Cardiac fibroblast (primary cell): ENCODE measurements at regions not wholly inside any gene's neighbourhood (a gene's known extent, or its start where the extent isn't known, plus 50 kb on each side); places are given as distances from the start of the nearest gene placed in this dataset.
A peak's percentile ranks its signal among the peaks of the same experiment; 100 is the strongest.
"Not testable (repeated sequence)": the region's sequence is repeated elsewhere in the genome, so short reads cannot be mapped to it uniquely, and the experiment has no call there.

Source experiments
- DNase-seq, 2 donors: peaks; one replicate each; pipeline versions ENCODE4 v3.0.0 to v3.0.0-alpha.2; 2010; ENCODE audit warnings: low read depth in 2 of 2
- H3K4me3 ChIP-seq, 2 donors: replicated peaks in 1 of 2; 1 replicate in 1 of 2; 2 replicates in 1 of 2; pipeline ENCODE4 v1.5.1; 2011; ENCODE audit warnings: low read depth in 2 of 2, low read length in 2 of 2, mild to moderate bottlenecking in 2 of 2, moderate library complexity in 1 of 2
- CTCF ChIP-seq: IDR thresholded peaks from one replicate; pipeline ENCODE4 v1.5.1; 2011; ENCODE audit warnings: low read depth, mild to moderate bottlenecking, low read length, inconsistent platforms

GRCh38 chr7:68078157-68078710 lies 1081.6 kb downstream of the TYW1 start:
- no peak for TF ChIP-seq CTCF
- no peak overlapping the region for H3K4me3 ChIP-seq
- no peak for DNase-seq

GRCh38 chr7:68082066-68082960 lies 1085.7 kb downstream of the TYW1 start:
- not testable (repeated sequence) for DNase-seq, H3K4me3 ChIP-seq

- DNase-seq, H3K4me3 ChIP-seq: not testable (repeated sequence)
Measured at GRCh38 chr7:68082961-68083657, 1086.5 kb downstream of the TYW1 start.

GRCh38 chr7:68087401-68087800 lies 1090.8 kb downstream of the TYW1 start:
- no peak overlapping the region for H3K4me3 ChIP-seq
- TF ChIP-seq CTCF, result no peak
- no peak for DNase-seq

GRCh38 chr7:68088879-68089278 lies 1092.2 kb downstream of the TYW1 start:
- no peak for DNase-seq
- H3K4me3 ChIP-seq, result no peak overlapping the region
- TF ChIP-seq CTCF, result no peak

- not testable (repeated sequence) for H3K4me3 ChIP-seq
Measured at GRCh38 chr7:68090256-68090655, 1093.6 kb downstream of the TYW1 start.

GRCh38 chr7:68103319-68103718 lies 1106.7 kb downstream of the TYW1 start:
- H3K4me3 ChIP-seq, result no peak overlapping the region
- no peak for DNase-seq
- TF ChIP-seq CTCF, result no peak

More at GRCh38 chr7:68090256-68090655, 1093.6 kb downstream of the TYW1 start:
- not testable (repeated sequence) for DNase-seq

- no peak overlapping the region for H3K4me3 ChIP-seq
- TF ChIP-seq CTCF, result no peak
- peak in 1 of 2 donors; percentile 2 for DNase-seq
Measured at GRCh38 chr7:68107261-68107660, 1110.6 kb downstream of the TYW1 start.
